ENCODE measurements at regions not wholly inside any gene's neighbourhood (a gene's known extent, or its start where the extent isn't known, plus 50 kb on each side); places are given as distances from the start of the nearest gene placed in this dataset.
"Not testable (repeated sequence)": the region's sequence is repeated elsewhere in the genome, so short reads cannot be mapped to it uniquely, and the experiment has no call there.

DNA sequence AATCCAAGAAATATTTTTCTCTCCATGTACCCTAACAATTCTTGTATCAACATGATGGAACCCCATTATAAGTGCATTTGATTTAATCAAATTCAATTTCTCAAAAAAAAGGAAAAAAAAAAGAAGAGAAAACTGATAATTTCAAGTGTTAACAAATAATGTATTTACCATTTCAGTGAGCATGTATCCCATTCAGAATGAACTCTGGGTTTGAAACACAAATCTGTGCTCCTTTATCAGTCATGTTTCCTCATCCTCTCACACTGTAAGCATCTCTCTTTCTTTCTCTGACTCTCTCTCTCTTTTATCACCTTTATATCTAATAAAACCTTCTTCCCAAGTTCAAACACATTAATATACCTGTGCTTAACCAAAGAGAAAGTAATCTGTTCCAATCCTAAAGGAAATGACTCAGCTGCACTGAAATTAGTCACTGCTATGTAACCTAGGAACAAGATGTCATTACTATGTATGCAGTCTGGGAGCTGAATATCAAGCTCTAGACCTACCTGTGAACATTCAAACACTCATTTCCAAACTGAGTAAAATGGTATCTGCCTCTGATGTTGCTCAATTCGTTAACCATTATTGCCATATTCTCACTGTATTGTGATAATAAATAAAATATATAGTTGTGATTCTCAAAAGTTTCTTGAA lies 135.0 kb upstream of the LRIG3 start:
- DNase-seq (ENCODE audit: low read depth), result no peak
- no peak overlapping the region for H3K4me3 ChIP-seq (ENCODE audit: low read depth, low read length)

GRCh38 chr12:59053266-59053899 lies 133.1 kb upstream of the LRIG3 start:
- H3K4me3 ChIP-seq (ENCODE audit: low read depth, low read length); DNase-seq (ENCODE audit: low read depth): not testable (repeated sequence)

More for the DNA sequence above, 135.0 kb upstream of the LRIG3 start:
- TF ChIP-seq CTCF (IDR thresholded peaks at IDR 0.05; ENCODE audit: low read depth, low read length, missing control alignments), result no peak

GRCh38 chr12:59046763-59047534 lies 126.6 kb upstream of the LRIG3 start:
- no peak for DNase-seq (ENCODE audit: low read depth)
- H3K4me3 ChIP-seq (ENCODE audit: low read depth, low read length), result no peak overlapping the region
- no peak for TF ChIP-seq CTCF (IDR thresholded peaks at IDR 0.05; ENCODE audit: low read depth, low read length, missing control alignments)

DNA sequence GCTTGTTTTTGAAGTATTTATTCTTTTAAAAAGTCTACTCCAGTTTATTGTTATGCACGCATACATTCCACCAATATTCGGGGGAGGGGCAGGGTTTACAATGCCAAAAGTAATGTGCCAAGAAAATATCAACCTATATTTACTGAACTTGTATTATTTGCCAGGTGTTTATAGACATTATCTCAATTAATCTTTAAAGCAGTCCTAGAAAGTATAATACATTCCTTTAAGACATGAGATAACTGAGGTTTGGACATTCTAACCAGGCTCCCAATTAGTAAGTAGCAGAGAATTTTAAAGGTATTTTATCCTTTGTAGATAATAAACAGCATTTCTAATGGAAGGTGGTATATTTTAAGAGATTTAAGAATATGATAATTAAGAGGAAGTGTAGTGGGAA lies 124.5 kb upstream of the LRIG3 start:
- TF ChIP-seq CTCF (IDR thresholded peaks at IDR 0.05; ENCODE audit: low read depth, low read length, missing control alignments), result no peak
- DNase-seq (ENCODE audit: low read depth), result no peak
- no peak overlapping the region for H3K4me3 ChIP-seq (ENCODE audit: low read depth, low read length)

DNA sequence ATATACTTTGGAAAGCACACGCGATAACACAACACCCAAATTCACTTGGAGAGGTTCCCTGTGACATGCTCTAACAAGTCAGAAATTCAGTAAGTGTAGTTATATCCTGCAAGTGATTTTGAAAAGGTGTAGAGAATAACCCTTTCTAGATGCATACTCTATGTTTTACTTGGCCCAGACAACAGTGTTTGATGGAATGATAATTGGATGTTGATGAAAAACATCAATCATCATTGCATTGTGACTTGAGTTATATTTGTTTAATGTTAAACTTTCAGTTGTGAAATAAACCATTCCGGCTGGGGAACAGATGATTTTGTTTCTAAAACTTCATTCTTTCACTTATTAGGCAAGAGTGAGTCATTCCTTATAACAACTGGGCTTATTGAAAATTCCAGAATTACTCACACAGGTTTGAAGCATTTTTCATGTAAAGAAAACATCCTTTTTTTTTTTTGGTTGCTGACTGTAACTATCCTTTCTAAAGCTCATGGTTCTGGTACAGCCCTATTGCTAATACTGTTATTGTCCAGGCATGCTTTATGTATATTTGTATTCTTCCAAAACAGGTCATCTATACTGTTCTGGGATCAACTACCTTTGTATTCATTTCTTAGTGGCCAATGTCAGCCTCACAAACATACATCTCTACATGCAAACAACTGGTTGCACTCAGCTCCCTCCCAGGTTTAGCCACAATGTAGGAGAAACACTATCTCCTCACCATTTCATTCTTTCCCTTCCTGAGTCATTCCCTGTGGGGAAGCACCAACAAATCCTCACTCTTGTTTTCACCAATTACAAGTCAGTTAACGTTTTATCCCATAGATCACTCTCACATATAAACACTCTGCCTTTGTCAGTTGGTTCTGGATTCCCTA lies 121.2 kb upstream of the LRIG3 start:
- no peak for DNase-seq (ENCODE audit: low read depth)
- TF ChIP-seq CTCF (IDR thresholded peaks at IDR 0.05; ENCODE audit: low read depth, low read length, missing control alignments), result no peak
- H3K4me3 ChIP-seq (ENCODE audit: low read depth, low read length), result no peak overlapping the region

GRCh38 chr12:59040656-59041055 lies 120.4 kb upstream of the LRIG3 start:
- no peak for DNase-seq (ENCODE audit: low read depth)
- no peak overlapping the region for H3K4me3 ChIP-seq (ENCODE audit: low read depth, low read length)
- no peak for TF ChIP-seq CTCF (IDR thresholded peaks at IDR 0.05; ENCODE audit: low read depth, low read length, missing control alignments)

DNA sequence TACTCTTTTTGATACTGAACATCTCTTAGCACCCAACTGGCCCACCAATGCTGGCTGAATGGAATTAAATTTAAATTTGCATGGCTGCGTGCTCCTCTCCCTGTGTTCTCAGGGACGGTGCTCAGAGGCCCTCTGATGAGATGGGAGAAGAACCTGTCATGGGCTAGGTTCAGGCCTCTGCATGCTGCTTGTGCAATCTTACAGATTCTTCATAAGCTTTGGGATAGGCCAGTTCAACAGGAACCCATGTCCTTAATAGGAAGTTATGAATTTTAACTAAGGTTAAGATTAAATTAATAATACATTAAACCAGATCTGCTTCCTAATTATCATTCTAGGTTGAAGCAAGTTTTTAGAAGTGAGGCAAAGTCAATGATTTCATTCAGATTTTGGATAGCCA lies 119.7 kb upstream of the LRIG3 start:
- DNase-seq (ENCODE audit: low read depth), result no peak
- TF ChIP-seq CTCF (IDR thresholded peaks at IDR 0.05; ENCODE audit: low read depth, low read length, missing control alignments), result no peak
- no peak overlapping the region for H3K4me3 ChIP-seq (ENCODE audit: low read depth, low read length)
